ENCODE measurements at regions not wholly inside any gene's neighbourhood (a gene's known extent, or its start where the extent isn't known, plus 50 kb on each side); places are given as distances from the start of the nearest gene placed in this dataset.

DNA sequence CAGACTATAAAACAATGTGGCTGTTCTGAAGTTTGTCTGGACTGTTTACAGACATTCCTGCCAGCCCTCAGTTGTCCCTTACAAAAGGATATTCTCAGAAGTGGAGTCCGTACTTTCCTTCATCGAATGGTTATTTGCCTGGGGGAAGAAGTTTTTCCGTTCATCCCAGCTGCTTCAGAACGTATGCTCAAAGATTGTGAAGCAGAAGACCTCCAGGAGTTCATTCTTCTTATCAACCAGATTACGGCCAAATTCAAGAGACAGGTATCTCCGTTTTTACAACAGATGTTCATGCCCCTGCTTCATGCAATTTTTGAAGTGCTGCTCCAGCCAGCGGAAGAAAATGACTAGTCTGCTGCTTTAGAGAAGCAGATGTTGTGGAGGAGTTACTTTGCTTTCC lies 174.3 kb upstream of the NUPR2 start:
- TF ChIP-seq, protein P1, sequence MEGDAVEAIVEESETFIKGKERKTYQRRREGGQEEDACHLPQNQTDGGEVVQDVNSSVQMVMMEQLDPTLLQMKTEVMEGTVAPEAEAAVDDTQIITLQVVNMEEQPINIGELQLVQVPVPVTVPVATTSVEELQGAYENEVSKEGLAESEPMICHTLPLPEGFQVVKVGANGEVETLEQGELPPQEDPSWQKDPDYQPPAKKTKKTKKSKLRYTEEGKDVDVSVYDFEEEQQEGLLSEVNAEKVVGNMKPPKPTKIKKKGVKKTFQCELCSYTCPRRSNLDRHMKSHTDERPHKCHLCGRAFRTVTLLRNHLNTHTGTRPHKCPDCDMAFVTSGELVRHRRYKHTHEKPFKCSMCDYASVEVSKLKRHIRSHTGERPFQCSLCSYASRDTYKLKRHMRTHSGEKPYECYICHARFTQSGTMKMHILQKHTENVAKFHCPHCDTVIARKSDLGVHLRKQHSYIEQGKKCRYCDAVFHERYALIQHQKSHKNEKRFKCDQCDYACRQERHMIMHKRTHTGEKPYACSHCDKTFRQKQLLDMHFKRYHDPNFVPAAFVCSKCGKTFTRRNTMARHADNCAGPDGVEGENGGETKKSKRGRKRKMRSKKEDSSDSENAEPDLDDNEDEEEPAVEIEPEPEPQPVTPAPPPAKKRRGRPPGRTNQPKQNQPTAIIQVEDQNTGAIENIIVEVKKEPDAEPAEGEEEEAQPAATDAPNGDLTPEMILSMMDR (IDR thresholded peaks at IDR 0.05; ENCODE audit: low read length) = no peak
- TF ChIP-seq EZH2 (IDR thresholded peaks at IDR 0.05; ENCODE audit: borderline replicate concordance, low read length) = no peak

Data from OCI-LY1 (cell line).